Ascending aorta (tissue), 2 donors: ENCODE measurements at regions not wholly inside any gene's neighbourhood (a gene's known extent, or its start where the extent isn't known, plus 50 kb on each side); places are given as distances from the start of the nearest gene placed in this dataset.

Source experiments
- DNase-seq, 2 donors: peaks; one replicate each; pipeline ENCODE4 v3.0.0-alpha.2; 2019; ENCODE audit warnings: low spot score in 2 of 2
- H3K27ac ChIP-seq, 2 donors: fragments of 200-600 bp; sonication (generic); one replicate each; pipeline ENCODE4 v1.5.1; 2016 to 2017; ENCODE audit warnings: mild to moderate bottlenecking in 1 of 2
- H3K27me3 ChIP-seq: fragments of 200-600 bp; sonication (generic); one replicate; pipeline ENCODE4 v1.5.1; 2017
- H3K36me3 ChIP-seq, 2 donors: fragments of 200-600 bp; sonication (generic); one replicate each; pipeline ENCODE4 v1.5.1; 2016
- H3K4me1 ChIP-seq, 2 donors: fragments of 200-600 bp; sonication (generic); one replicate each; pipeline ENCODE4 v1.5.1; 2016 to 2017; ENCODE audit warnings: mild to moderate bottlenecking in 1 of 2
- H3K4me3 ChIP-seq, 2 donors: fragments of 200-600 bp; sonication (generic); one replicate each; pipeline ENCODE4 v1.5.1; 2016 to 2017; ENCODE audit warnings: mild to moderate bottlenecking in 1 of 2
- H3K9me3 ChIP-seq, 2 donors: fragments of 200-600 bp; sonication (generic); one replicate each; pipeline ENCODE4 v1.5.1; 2016
- CTCF ChIP-seq, 3 experiments: fragments of 200-600 bp in 2 of 3; fragments of 450-650 bp in 1 of 3; sonication (generic) in 2 of 3; IDR thresholded peaks; one replicate each; pipeline ENCODE4 v1.5.1; 2016 to 2019; ENCODE audit warnings: antibody characterized with exemption in 3 of 3, mild to moderate bottlenecking in 1 of 3, moderate library complexity in 1 of 3
- intact Hi-C: fragments of 100-400 bp; cut with DNase I; formaldehyde crosslinking; loops from one replicate; pipeline ENCODE4 v1.15.1; 2023

GRCh38 chr12:85733221-85733840 is 102.9 kb downstream of the RASSF9 start:
- H3K9me3 ChIP-seq, result no peaks in the 10 kb centered on the region
- DNase-seq, result no peak
- H3K27ac ChIP-seq, result no peak overlapping the region
- H3K27me3 ChIP-seq, result no peaks in the 10 kb centered on the region
- no peak overlapping the region for H3K4me3 ChIP-seq
- no peaks in the 10 kb centered on the region for H3K4me1 ChIP-seq
- no peaks in the 10 kb centered on the region for H3K36me3 ChIP-seq
- intact Hi-C loops, result no loop called here
- TF ChIP-seq CTCF (IDR thresholded peaks at IDR 0.05), result no peak

- Histone ChIP-seq H3K4me1 (no peaks in the 10 kb centered on the region), H3K36me3 (no peaks in the 10 kb centered on the region), H3K27ac (no peak overlapping the region), H3K4me3 (no peak overlapping the region), H3K9me3 (no peaks in the 10 kb centered on the region), H3K27me3 (no peaks in the 10 kb centered on the region)
- TF ChIP-seq CTCF (IDR thresholded peaks at IDR 0.05), result no peak
- intact Hi-C loops, result no loop called here
- DNase-seq, result no peak
These were observed 102.2 kb downstream of the RASSF9 start for GRCh38 chr12:85733984-85734383.

- Histone ChIP-seq H3K36me3 (no peaks in the 10 kb centered on the region), H3K27me3 (no peaks in the 10 kb centered on the region), H3K4me3 (no peak overlapping the region), H3K9me3 (no peaks in the 10 kb centered on the region), H3K27ac (no peak overlapping the region), H3K4me1 (no peaks in the 10 kb centered on the region)
- DNase-seq, result no peak
- TF ChIP-seq CTCF (IDR thresholded peaks at IDR 0.05), result no peak
- intact Hi-C loops, result no loop called here
These were observed 96.0 kb downstream of the RASSF9 start for GRCh38 chr12:85740186-85740585.

GRCh38 chr12:85741046-85741445 is 95.2 kb downstream of the RASSF9 start:
- H3K9me3 ChIP-seq, result no peaks in the 10 kb centered on the region
- TF ChIP-seq CTCF (IDR thresholded peaks at IDR 0.05), result no peak
- DNase-seq, result no peak
- no peaks in the 10 kb centered on the region for H3K36me3 ChIP-seq
- no peaks in the 10 kb centered on the region for H3K27me3 ChIP-seq
- H3K4me1 ChIP-seq, result no peaks in the 10 kb centered on the region
- no peak overlapping the region for H3K27ac ChIP-seq
- intact Hi-C loops, result no loop called here
- no peak overlapping the region for H3K4me3 ChIP-seq

- no peak for TF ChIP-seq CTCF (IDR thresholded peaks at IDR 0.05)
- Histone ChIP-seq H3K36me3 (no peaks in the 10 kb centered on the region), H3K27ac (no peak overlapping the region), H3K27me3 (no peaks in the 10 kb centered on the region), H3K9me3 (no peaks in the 10 kb centered on the region), H3K4me1 (no peaks in the 10 kb centered on the region), H3K4me3 (no peak overlapping the region)
- DNase-seq, result no peak
- intact Hi-C loops, result no loop called here
These were observed 88.2 kb downstream of the RASSF9 start for GRCh38 chr12:85747941-85748495.
